PFSK-1 (cell line): ENCODE measurements at regions not wholly inside any gene's neighbourhood (a gene's known extent, or its start where the extent isn't known, plus 50 kb on each side); places are given as distances from the start of the nearest gene placed in this dataset.

Experiments
- POLR2AphosphoS5 ChIP-seq: IDR thresholded peaks from 2 replicates; pipeline ENCODE4 v1.6.1; 2012; ENCODE audit warnings: low read depth, mild to moderate bottlenecking, control low read depth, low read length, moderate library complexity
- REST ChIP-seq, 2 experiments: IDR thresholded peaks; 2 replicates each; pipeline versions ENCODE4 v1.6.1 to v1.8.0; 2011 to 2012; ENCODE audit warnings: low read depth in 2 of 2, low read length in 2 of 2, control low read depth in 1 of 2, inconsistent platforms in 1 of 2, mild to moderate bottlenecking in 1 of 2, moderate library complexity in 1 of 2; ENCODE audit not compliant: insufficient read depth in 1 of 2
- TAF1 ChIP-seq: IDR thresholded peaks from 2 replicates; pipeline ENCODE4 v1.6.1; 2012; ENCODE audit warnings: low read length, control low read depth, borderline replicate concordance; ENCODE audit not compliant: insufficient read depth

GRCh38 chr1:4515727-4516289 lies 138.6 kb upstream of the AJAP1 start:
- no peak for TF ChIP-seq POLR2AphosphoS5
- TF ChIP-seq TAF1, result no peak
- TF ChIP-seq REST (IDR thresholded peaks at IDR 0.05; ENCODE audit: insufficient read depth in 1 of 2, low read depth in 2 of 2, low read length in 2 of 2), result no peak
